Colonic mucosa (tissue), 4 donors: ENCODE measurements at regions not wholly inside any gene's neighbourhood (a gene's known extent, or its start where the extent isn't known, plus 50 kb on each side); places are given as distances from the start of the nearest gene placed in this dataset.

Experiments used
- DNase-seq: peaks from one replicate; pipeline ENCODE4 v3.0.0-alpha.2; 2020
- H3K27ac ChIP-seq: fragments of 200-600 bp; one replicate; pipeline ENCODE4 v1.8.0; 2021
- H3K27me3 ChIP-seq: fragments of 200-600 bp; one replicate; pipeline ENCODE4 v1.8.0; 2021
- H3K36me3 ChIP-seq: fragments of 200-600 bp; one replicate; pipeline ENCODE4 v1.8.0; 2021
- H3K4me1 ChIP-seq: fragments of 200-600 bp; one replicate; pipeline ENCODE4 v1.8.0; 2021; ENCODE audit warnings: mild to moderate bottlenecking
- H3K4me3 ChIP-seq: fragments of 200-600 bp; one replicate; pipeline ENCODE4 v1.8.0; 2021
- H3K9ac ChIP-seq, 2 donors: one replicate each; pipeline ENCODE4 v1.7.0; 2013; ENCODE audit warnings: control low read depth in 2 of 2, low read depth in 2 of 2, low read length in 2 of 2
- H3K9me3 ChIP-seq: fragments of 200-600 bp; one replicate; pipeline ENCODE4 v1.8.0; 2021
- CTCF ChIP-seq: fragments of 200-600 bp; IDR thresholded peaks from one replicate; pipeline ENCODE4 v1.8.0; 2022; ENCODE audit warnings: antibody characterized with exemption, mild to moderate bottlenecking
- intact Hi-C: fragments of 100-400 bp; cut with DNase I; formaldehyde crosslinking; loops from one replicate; pipeline ENCODE4 v1.14.1; 2022
- donor health status: healthy.
- donor health status: DM: no; HTN: no; CAD: no.
- donor health status: DM: no; HTN: no; CAD: no.

GRCh38 chr15:54998661-54999060 is 198.1 kb downstream of the RSL24D1 start:
- no peaks in the 10 kb centered on the region for H3K36me3 ChIP-seq
- H3K9me3 ChIP-seq = no peaks in the 10 kb centered on the region
- no peak overlapping the region for H3K27ac ChIP-seq
- no peak for DNase-seq
- no peaks in the 10 kb centered on the region for H3K4me1 ChIP-seq
- no peaks in the 10 kb centered on the region for H3K27me3 ChIP-seq
- intact Hi-C loops = no loop called here
- no peak overlapping the region for H3K4me3 ChIP-seq
- H3K9ac ChIP-seq = no peak overlapping the region
- TF ChIP-seq CTCF = no peak

- Histone ChIP-seq H3K27me3 (no peaks in the 10 kb centered on the region), H3K4me1 (no peaks in the 10 kb centered on the region), H3K36me3 (no peaks in the 10 kb centered on the region), H3K9me3 (no peaks in the 10 kb centered on the region), H3K9ac (no peak overlapping the region), H3K27ac (no peak overlapping the region), H3K4me3 (no peak overlapping the region)
- intact Hi-C loops = no loop called here
- no peak for DNase-seq
- no peak for TF ChIP-seq CTCF
Measured at GRCh38 chr15:54990793-54991192, 205.9 kb downstream of the RSL24D1 start.

GRCh38 chr15:54987881-54988280 is 208.9 kb downstream of the RSL24D1 start:
- no peak for DNase-seq
- Histone ChIP-seq H3K27ac (no peak overlapping the region), H3K4me1 (no peaks in the 10 kb centered on the region), H3K36me3 (no peaks in the 10 kb centered on the region), H3K4me3 (no peak overlapping the region), H3K27me3 (no peaks in the 10 kb centered on the region), H3K9me3 (no peaks in the 10 kb centered on the region), H3K9ac (no peak overlapping the region)
- intact Hi-C loops = no loop called here
- no peak for TF ChIP-seq CTCF

GRCh38 chr15:54979964-54980363 is 216.8 kb downstream of the RSL24D1 start:
- intact Hi-C loops = no loop called here
- Histone ChIP-seq H3K27ac (no peak overlapping the region), H3K27me3 (no peaks in the 10 kb centered on the region)

GRCh38 chr15:54962637-54963036 is 234.1 kb downstream of the RSL24D1 start:
- Histone ChIP-seq H3K9ac (no peak overlapping the region), H3K27ac (no peak overlapping the region), H3K9me3 (no peaks in the 10 kb centered on the region), H3K27me3 (no peaks in the 10 kb centered on the region), H3K4me3 (no peak overlapping the region), H3K36me3 (no peaks in the 10 kb centered on the region), H3K4me1 (no peaks in the 10 kb centered on the region)
- TF ChIP-seq CTCF = no peak
- no peak for DNase-seq
- intact Hi-C loops = no loop called here

More at GRCh38 chr15:54979964-54980363, 216.8 kb downstream of the RSL24D1 start:
- no peak for DNase-seq
- no peak for TF ChIP-seq CTCF
- Histone ChIP-seq H3K36me3 (no peaks in the 10 kb centered on the region), H3K4me1 (no peaks in the 10 kb centered on the region), H3K4me3 (no peak overlapping the region), H3K9ac (no peak overlapping the region), H3K9me3 (no peaks in the 10 kb centered on the region)

GRCh38 chr15:54960266-54960665 is 236.5 kb downstream of the RSL24D1 start:
- no peak for DNase-seq
- Histone ChIP-seq H3K27me3 (no peaks in the 10 kb centered on the region), H3K27ac (no peak overlapping the region), H3K36me3 (no peaks in the 10 kb centered on the region), H3K9me3 (no peaks in the 10 kb centered on the region), H3K9ac (no peak overlapping the region), H3K4me3 (no peak overlapping the region), H3K4me1 (no peaks in the 10 kb centered on the region)
- intact Hi-C loops = no loop called here
- no peak for TF ChIP-seq CTCF
